ENCODE measurements at regions not wholly inside any gene's neighbourhood (a gene's known extent, or its start where the extent isn't known, plus 50 kb on each side); places are given as distances from the start of the nearest gene placed in this dataset.

DNA sequence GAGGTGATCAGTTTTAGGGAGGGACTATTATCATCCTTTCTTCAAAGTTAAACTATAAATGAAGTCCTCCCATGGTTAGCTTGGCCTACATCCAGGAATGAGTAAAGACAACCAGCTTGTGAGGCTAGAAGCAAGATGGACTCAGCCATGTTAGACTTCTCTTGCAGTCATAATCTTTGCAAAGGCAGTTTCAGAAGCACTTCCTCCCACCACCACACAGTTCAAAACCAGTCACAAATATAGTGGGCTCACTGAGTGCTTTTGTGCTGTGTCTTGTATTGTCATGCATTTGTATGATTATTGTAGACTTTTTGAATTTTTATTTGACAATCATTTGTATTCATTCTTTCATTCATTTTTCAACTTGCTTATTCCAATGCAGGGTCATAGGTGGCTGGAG lies 204.5 kb downstream of the ZNF674 start:
- no peak for DNase-seq (ENCODE audit: low spot score)

DNA sequence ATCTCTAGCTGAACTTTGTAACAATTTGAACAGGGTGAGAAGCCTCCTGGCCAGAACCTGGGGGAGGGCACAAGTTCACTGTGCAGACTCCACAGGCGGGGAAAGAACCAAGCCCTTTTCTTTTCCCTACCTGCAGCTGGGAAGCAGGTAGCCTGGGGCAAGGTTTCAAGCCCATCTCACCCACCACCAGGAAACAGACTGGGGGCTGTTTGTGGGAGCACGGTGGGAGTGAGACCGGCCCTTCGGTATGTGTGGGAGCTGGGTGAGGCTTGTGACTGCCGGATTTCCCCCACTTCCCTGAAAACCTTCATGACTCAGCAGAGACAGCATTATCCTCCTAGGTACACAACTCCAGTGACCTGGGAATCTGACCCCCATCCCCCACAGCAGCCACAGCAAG lies 211.7 kb downstream of the ZNF674 start:
- no peak for DNase-seq (ENCODE audit: low spot score)
- TF ChIP-seq, protein P1, sequence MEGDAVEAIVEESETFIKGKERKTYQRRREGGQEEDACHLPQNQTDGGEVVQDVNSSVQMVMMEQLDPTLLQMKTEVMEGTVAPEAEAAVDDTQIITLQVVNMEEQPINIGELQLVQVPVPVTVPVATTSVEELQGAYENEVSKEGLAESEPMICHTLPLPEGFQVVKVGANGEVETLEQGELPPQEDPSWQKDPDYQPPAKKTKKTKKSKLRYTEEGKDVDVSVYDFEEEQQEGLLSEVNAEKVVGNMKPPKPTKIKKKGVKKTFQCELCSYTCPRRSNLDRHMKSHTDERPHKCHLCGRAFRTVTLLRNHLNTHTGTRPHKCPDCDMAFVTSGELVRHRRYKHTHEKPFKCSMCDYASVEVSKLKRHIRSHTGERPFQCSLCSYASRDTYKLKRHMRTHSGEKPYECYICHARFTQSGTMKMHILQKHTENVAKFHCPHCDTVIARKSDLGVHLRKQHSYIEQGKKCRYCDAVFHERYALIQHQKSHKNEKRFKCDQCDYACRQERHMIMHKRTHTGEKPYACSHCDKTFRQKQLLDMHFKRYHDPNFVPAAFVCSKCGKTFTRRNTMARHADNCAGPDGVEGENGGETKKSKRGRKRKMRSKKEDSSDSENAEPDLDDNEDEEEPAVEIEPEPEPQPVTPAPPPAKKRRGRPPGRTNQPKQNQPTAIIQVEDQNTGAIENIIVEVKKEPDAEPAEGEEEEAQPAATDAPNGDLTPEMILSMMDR (IDR thresholded peaks at IDR 0.05; ENCODE audit: extremely low read depth, insufficient read depth, missing control alignments) = no peak
- in situ Hi-C loops (cut with MboI; ENCODE audit: low pct_unique_long_range_greater_than_20kb, low sequenced_read_pairs, unreplicated experiment) = no loop called here

More for the DNA sequence above, 204.5 kb downstream of the ZNF674 start:
- TF ChIP-seq, protein P1 (IDR thresholded peaks at IDR 0.05; ENCODE audit: extremely low read depth, insufficient read depth, missing control alignments) = no peak
- in situ Hi-C loops (cut with MboI; ENCODE audit: low pct_unique_long_range_greater_than_20kb, low sequenced_read_pairs, unreplicated experiment) = no loop called here

DNA sequence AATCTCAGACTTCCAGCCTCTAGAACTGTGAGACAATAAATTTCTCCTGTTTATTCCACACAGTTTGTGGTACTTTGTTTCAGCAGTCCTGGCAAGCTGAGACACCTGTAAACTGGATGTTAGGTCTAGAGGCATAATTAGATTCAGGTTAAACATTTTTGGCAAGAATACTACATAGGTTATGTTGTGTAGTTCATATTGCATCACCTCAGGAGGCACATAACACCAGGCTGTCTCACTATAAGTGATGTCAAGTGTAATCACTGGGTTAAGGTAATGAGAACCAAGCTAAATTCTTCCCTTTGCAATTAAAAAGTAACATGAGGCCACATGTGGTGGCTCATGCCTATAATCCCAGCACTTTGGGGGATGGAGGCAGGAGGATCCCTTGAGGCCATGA lies 214.2 kb downstream of the ZNF674 start:
- in situ Hi-C loops (cut with MboI; ENCODE audit: low pct_unique_long_range_greater_than_20kb, low sequenced_read_pairs, unreplicated experiment) = no loop called here
- TF ChIP-seq, protein P1 (IDR thresholded peaks at IDR 0.05; ENCODE audit: extremely low read depth, insufficient read depth, missing control alignments) = no peak
- DNase-seq (ENCODE audit: low spot score) = no peak

DNA sequence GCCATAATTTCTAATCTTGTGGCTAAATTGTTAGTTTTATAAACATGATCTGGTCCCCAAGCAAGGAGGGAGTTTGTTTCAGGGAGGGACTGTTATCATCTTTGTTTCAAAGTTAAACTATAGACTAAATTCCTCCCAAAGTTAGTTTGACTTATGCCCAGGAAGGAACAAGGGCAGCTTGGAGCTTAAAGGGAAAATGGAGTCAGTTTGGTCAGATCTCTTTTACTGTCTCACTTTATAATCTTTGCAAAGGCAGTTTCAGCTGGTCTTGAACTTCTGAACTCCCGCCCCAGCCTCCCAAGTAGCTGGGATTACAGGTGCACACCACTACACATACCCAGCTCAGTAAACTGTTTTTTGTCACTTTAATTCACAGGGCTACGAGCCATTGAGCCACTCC lies 214.7 kb downstream of the ZNF674 start:
- in situ Hi-C loops (cut with MboI; ENCODE audit: low pct_unique_long_range_greater_than_20kb, low sequenced_read_pairs, unreplicated experiment) = no loop called here
- no peak for DNase-seq (ENCODE audit: low spot score)
- TF ChIP-seq, protein P1 (IDR thresholded peaks at IDR 0.05; ENCODE audit: extremely low read depth, insufficient read depth, missing control alignments) = no peak

DNA sequence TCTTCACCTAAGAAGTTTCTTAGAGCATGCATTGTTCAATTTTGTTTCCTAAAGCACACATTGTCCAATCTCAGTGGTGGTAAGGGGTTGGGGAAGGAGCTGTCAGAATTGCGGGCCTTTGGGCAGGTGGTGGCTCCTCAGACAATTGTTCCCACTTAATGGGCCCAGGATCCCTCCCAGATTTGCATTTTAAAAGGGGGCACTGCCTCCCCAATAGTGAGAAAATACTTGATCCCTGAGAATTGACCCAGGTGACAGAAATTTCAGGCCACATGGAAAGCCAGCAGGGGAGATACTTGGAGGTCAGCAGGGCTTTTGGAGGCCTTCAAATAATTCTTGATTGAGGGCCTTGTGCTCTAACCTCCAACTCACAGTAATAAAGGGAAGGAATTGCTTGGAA lies 217.1 kb downstream of the ZNF674 start:
- TF ChIP-seq, protein P1 (IDR thresholded peaks at IDR 0.05; ENCODE audit: extremely low read depth, insufficient read depth, missing control alignments) = no peak
- no peak for DNase-seq (ENCODE audit: low spot score)
- in situ Hi-C loops (cut with MboI; ENCODE audit: low pct_unique_long_range_greater_than_20kb, low sequenced_read_pairs, unreplicated experiment) = no loop called here

DNA sequence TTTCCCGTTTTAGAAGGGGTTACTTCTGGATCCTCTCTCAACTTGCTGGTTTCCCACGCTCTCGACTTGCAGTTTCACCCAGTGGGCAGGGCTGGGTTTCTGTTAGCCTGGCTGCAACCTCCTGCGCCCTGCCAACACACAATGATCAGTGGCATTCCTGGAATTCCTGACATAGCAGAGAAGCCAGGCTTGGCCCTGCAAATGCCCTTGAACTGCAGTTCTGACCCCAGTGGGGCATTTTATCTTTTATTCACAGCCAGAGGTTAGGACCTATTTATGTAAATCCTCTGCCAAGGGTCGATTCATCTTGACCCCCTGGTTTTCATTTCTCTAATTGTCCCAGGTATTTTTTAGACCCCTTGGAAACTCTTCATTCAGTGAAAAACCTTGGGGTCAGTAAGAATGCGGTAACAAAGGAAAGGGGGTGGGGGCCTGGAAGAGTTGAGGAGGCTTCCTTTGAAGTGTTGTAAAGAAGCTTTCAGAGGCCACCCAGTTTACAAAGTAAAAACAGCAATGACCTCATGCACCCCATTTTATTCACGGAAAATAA lies 217.6 kb downstream of the ZNF674 start:
- DNase-seq (ENCODE audit: low spot score) = no peak
- in situ Hi-C loops (cut with MboI; ENCODE audit: low pct_unique_long_range_greater_than_20kb, low sequenced_read_pairs, unreplicated experiment) = no loop called here
- TF ChIP-seq, protein P1 (IDR thresholded peaks at IDR 0.05; ENCODE audit: extremely low read depth, insufficient read depth, missing control alignments) = no peak

DNA sequence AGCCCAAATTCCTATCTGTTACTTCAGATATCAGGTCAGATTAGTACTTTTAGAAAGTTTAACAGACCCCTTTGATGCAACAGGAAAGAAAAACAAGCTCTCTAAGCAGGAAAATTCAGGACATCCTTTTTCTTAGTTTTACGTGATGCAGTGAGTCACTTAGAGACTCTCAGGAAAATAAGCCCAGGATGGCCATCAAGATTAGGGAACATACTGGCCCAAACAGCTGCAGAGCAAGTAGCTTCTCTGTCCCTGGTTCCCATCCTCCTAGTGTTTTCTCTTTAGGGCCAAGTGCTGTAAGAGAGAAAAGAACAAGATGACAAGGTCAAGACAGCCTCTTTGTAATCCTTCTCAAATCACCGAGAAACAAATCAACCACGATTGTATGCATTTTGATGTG lies 219.1 kb downstream of the ZNF674 start:
- TF ChIP-seq, protein P1 (IDR thresholded peaks at IDR 0.05; ENCODE audit: extremely low read depth, insufficient read depth, missing control alignments) = no peak
- no peak for DNase-seq (ENCODE audit: low spot score)
- in situ Hi-C loops (cut with MboI; ENCODE audit: low pct_unique_long_range_greater_than_20kb, low sequenced_read_pairs, unreplicated experiment) = no loop called here
